SK-N-SH (cell line): ENCODE measurements at regions not wholly inside any gene's neighbourhood (a gene's known extent, or its start where the extent isn't known, plus 50 kb on each side); places are given as distances from the start of the nearest gene placed in this dataset.

Source experiments
- CTCF ChIA-PET: fragments of 300-600, 350-600 bp; formaldehyde crosslinking; extraction: SDS; loops from one replicate; lab custom pipeline; 2021; lab: Yijun Ruan, JAX
- POLR2A ChIA-PET: fragments of 350-600 bp; sonication (Branson Sonifier 250); formaldehyde crosslinking; extraction: SDS; loops from one replicate; lab custom pipeline; 2020; ENCODE audit warnings: antibody characterized with exemption, inconsistent platforms; lab: Yijun Ruan, JAX
- DNase-seq: peaks from one replicate; pipeline ENCODE4 v3.0.0; 2012
- H2AFZ ChIP-seq: fragments of 200-600 bp; sonication (generic); 2 replicates; pipeline ENCODE4 v1.8.1; 2016; ENCODE audit warnings: antibody characterized with exemption, mild to moderate bottlenecking, low read depth
- H3F3A ChIP-seq: fragments of 200-600 bp; sonication (generic); replicated peaks from 2 replicates; pipeline ENCODE3; 2016; ENCODE audit warnings: antibody characterized with exemption, mild to moderate bottlenecking; ENCODE audit not compliant: insufficient read depth
- H3K27ac ChIP-seq, 2 experiments: fragments of 200-500 bp in 1 of 2; fragments of 200-600 bp in 1 of 2; sonication (Bioruptor generic) in 1 of 2; sonication (generic), shearing (Covaris generic) in 1 of 2; 2 replicates each; pipeline versions ENCODE4 v1.5.1 to v1.6.1; 2014 to 2016; ENCODE audit warnings: low read depth in 2 of 2, inconsistent platforms in 1 of 2, low read length in 1 of 2, mild to moderate bottlenecking in 1 of 2, mixed read lengths in 1 of 2
- H3K27me3 ChIP-seq: fragments of 200-600 bp; sonication (generic), shearing (Covaris generic); 2 replicates; pipeline ENCODE4 v1.6.1; 2016; ENCODE audit warnings: mixed run types; ENCODE audit not compliant: insufficient read depth
- H3K36me3 ChIP-seq, 2 experiments: fragments of 200-500 bp in 1 of 2; fragments of 200-600 bp in 1 of 2; sonication (Bioruptor generic) in 1 of 2; sonication (generic) in 1 of 2; replicated peaks in 1 of 2; 2 replicates each; pipeline versions ENCODE3 to v1.5.1; 2014 to 2016; ENCODE audit warnings: low read length in 1 of 2, mild to moderate bottlenecking in 1 of 2; ENCODE audit not compliant: insufficient read depth in 2 of 2, control insufficient read depth in 1 of 2
- H3K4me1 ChIP-seq, 2 experiments: fragments of 200-500 bp in 1 of 2; fragments of 200-600 bp in 1 of 2; sonication (Bioruptor generic) in 1 of 2; sonication (generic), shearing (Covaris generic) in 1 of 2; 2 replicates each; pipeline versions ENCODE4 v1.5.1 to v1.6.1; 2014 to 2016; ENCODE audit warnings: low read depth in 1 of 2, low read length in 1 of 2, mixed run types in 1 of 2; ENCODE audit not compliant: insufficient read depth in 2 of 2, control insufficient read depth in 1 of 2
- H3K4me2 ChIP-seq: fragments of 200-600 bp; sonication (generic), shearing (Covaris generic); 2 replicates; pipeline ENCODE4 v1.6.1; 2017; ENCODE audit warnings: mixed run types
- H3K4me3 ChIP-seq, 2 experiments: fragments of 200-500 bp in 1 of 2; fragments of 200-600 bp in 1 of 2; sonication (Bioruptor generic) in 1 of 2; sonication (generic), shearing (Covaris generic) in 1 of 2; 2 replicates each; pipeline versions ENCODE4 v1.5.1 to v1.8.1; 2014 to 2016; ENCODE audit warnings: low read depth in 2 of 2, inconsistent platforms in 1 of 2, low read length in 1 of 2, mild to moderate bottlenecking in 1 of 2, mixed read lengths in 1 of 2, moderate library complexity in 1 of 2
- H3K79me2 ChIP-seq: fragments of 200-600 bp; sonication (generic); 2 replicates; pipeline ENCODE4 v1.8.1; 2017; ENCODE audit warnings: mild to moderate bottlenecking; ENCODE audit not compliant: insufficient read depth
- H3K9ac ChIP-seq: fragments of 200-600 bp; sonication (generic); 2 replicates; pipeline ENCODE4 v1.6.1; 2017; ENCODE audit warnings: mixed run types
- H3K9me2 ChIP-seq: fragments of 200-600 bp; sonication (generic); 2 replicates; pipeline ENCODE4 v1.6.1; 2017; ENCODE audit warnings: mixed run types
- H3K9me3 ChIP-seq: fragments of 200-600 bp; sonication (generic); 2 replicates; pipeline ENCODE4 v1.6.1; 2017; ENCODE audit warnings: mixed run types, mild to moderate bottlenecking, moderate library complexity
- H4K20me1 ChIP-seq: fragments of 200-600 bp; sonication (generic); 2 replicates; pipeline ENCODE4 v1.6.1; 2017; ENCODE audit warnings: mild to moderate bottlenecking, mixed run types; ENCODE audit not compliant: insufficient read depth
- CHD2 ChIP-seq: fragments of 150-350 bp; IDR thresholded peaks from 2 replicates; pipeline ENCODE4 v1.6.1; 2018; ENCODE audit warnings: low read length; ENCODE audit not compliant: partially characterized antibody
- EP300 ChIP-seq, 2 experiments: IDR thresholded peaks; 2 replicates each; pipeline versions ENCODE4 v1.4.0 to v1.6.1; 2012; ENCODE audit warnings: borderline replicate concordance in 1 of 2, low read depth in 1 of 2, low read length in 1 of 2
- FOXM1 ChIP-seq: IDR thresholded peaks from 2 replicates; pipeline ENCODE4 v1.4.0; 2012; ENCODE audit warnings: low read depth, mild to moderate bottlenecking
- GABPA ChIP-seq: IDR thresholded peaks from 2 replicates; pipeline ENCODE4 v1.4.0; 2012; ENCODE audit warnings: low read depth, mild to moderate bottlenecking
- GATA2 ChIP-seq: sonication (generic); formaldehyde crosslinking; IDR thresholded peaks from 2 replicates; pipeline ENCODE4 v1.5.0; 2020; ENCODE audit warnings: mild to moderate bottlenecking, missing genetic modification reagents
- IRF3 ChIP-seq: fragments of 150-350 bp; IDR thresholded peaks from 2 replicates; pipeline ENCODE4 v1.6.1; 2016; ENCODE audit warnings: mild to moderate bottlenecking, low read depth, low read length
- TAF1 ChIP-seq: IDR thresholded peaks from 2 replicates; pipeline ENCODE4 v1.6.1; 2012; ENCODE audit warnings: low read depth, mild to moderate bottlenecking, low read length, moderate library complexity, borderline replicate concordance
- TEAD4 ChIP-seq: IDR thresholded peaks from 2 replicates; pipeline ENCODE4 v1.4.0; 2012; ENCODE audit warnings: mild to moderate bottlenecking, borderline replicate concordance; ENCODE audit not compliant: insufficient read depth
- ZBTB33 ChIP-seq: IDR thresholded peaks from 2 replicates; pipeline ENCODE4 v1.4.0; 2012; ENCODE audit warnings: low read depth, borderline replicate concordance
- WGBS: methylation state at CpG from one replicate; pipeline ENCODE4 v1.1.6; 2017; ENCODE audit warnings: low lambda C conversion rate; 5-methylcytosine and 5-hydroxymethylcytosine counted together
- TF ChIP-seq, protein P1 (sequence below): IDR thresholded peaks from 2 replicates; pipeline ENCODE4; 2012
- TF ChIP-seq, protein P2 (sequence below): IDR thresholded peaks from 2 replicates; pipeline ENCODE4 v1.6.1; 2012; ENCODE audit warnings: mild to moderate bottlenecking, low read depth, low read length, moderate library complexity
- TF ChIP-seq, protein P3 (sequence below): IDR thresholded peaks from 2 replicates; pipeline ENCODE4 v1.4.0; 2012; ENCODE audit warnings: low read depth, borderline replicate concordance

DNA sequence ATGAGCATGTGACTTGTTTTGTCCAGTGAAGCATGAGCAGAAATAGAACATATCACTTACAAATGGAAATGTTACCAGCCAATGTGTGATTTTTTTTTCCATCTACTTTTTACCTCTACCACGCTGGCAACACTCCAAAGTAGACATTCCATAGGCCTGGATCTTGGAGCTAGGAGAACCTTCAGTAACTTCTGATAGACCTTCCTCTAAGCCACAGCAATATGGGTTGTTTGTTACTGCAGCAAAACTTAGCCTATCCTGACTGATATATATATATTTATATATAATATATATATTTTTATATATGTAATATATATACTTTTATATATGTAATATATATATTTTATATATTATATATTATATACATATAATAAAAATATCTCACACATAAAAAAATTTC, 284.4 kb upstream of the XYLT1 start:
- Histone ChIP-seq H3K9ac (no peak overlapping the region), H4K20me1 (no peaks in the 10 kb centered on the region), H3K9me3 (no peaks in the 10 kb centered on the region), H3K36me3 (no peaks in the 10 kb centered on the region), H3K27ac (no peak overlapping the region), H3F3A (no peaks in the 10 kb centered on the region), H3K79me2 (no peaks in the 10 kb centered on the region), H3K4me2 (no peak overlapping the region), H2AFZ (no peak overlapping the region), H3K9me2 (no peaks in the 10 kb centered on the region), H3K4me1 (no peaks in the 10 kb centered on the region; a peak in 1 of 4 replicates), H3K4me3 (no peak overlapping the region), H3K27me3 (no peaks in the 10 kb centered on the region)
- POLR2A ChIA-PET = no interaction called here
- TF ChIP-seq TAF1 (no peak), CHD2 (no peak), ZBTB33 (no peak), IRF3 (no peak), FOXM1 (no peak), EP300 (IDR thresholded peaks at IDR 0.05; ENCODE audit: borderline replicate concordance in 1 of 2, low read depth in 1 of 2, low read length in 1 of 2) (no peak), GABPA (no peak), TEAD4 (no peak), GATA2 (CRISPR knock-in tag) (no peak)
- TF ChIP-seq, protein P1, sequence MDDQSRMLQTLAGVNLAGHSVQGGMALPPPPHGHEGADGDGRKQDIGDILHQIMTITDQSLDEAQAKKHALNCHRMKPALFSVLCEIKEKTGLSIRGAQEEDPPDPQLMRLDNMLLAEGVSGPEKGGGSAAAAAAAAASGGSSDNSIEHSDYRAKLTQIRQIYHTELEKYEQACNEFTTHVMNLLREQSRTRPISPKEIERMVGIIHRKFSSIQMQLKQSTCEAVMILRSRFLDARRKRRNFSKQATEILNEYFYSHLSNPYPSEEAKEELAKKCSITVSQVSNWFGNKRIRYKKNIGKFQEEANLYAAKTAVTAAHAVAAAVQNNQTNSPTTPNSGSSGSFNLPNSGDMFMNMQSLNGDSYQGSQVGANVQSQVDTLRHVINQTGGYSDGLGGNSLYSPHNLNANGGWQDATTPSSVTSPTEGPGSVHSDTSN = no peak
- TF ChIP-seq, protein P2, sequence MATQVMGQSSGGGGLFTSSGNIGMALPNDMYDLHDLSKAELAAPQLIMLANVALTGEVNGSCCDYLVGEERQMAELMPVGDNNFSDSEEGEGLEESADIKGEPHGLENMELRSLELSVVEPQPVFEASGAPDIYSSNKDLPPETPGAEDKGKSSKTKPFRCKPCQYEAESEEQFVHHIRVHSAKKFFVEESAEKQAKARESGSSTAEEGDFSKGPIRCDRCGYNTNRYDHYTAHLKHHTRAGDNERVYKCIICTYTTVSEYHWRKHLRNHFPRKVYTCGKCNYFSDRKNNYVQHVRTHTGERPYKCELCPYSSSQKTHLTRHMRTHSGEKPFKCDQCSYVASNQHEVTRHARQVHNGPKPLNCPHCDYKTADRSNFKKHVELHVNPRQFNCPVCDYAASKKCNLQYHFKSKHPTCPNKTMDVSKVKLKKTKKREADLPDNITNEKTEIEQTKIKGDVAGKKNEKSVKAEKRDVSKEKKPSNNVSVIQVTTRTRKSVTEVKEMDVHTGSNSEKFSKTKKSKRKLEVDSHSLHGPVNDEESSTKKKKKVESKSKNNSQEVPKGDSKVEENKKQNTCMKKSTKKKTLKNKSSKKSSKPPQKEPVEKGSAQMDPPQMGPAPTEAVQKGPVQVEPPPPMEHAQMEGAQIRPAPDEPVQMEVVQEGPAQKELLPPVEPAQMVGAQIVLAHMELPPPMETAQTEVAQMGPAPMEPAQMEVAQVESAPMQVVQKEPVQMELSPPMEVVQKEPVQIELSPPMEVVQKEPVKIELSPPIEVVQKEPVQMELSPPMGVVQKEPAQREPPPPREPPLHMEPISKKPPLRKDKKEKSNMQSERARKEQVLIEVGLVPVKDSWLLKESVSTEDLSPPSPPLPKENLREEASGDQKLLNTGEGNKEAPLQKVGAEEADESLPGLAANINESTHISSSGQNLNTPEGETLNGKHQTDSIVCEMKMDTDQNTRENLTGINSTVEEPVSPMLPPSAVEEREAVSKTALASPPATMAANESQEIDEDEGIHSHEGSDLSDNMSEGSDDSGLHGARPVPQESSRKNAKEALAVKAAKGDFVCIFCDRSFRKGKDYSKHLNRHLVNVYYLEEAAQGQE = no peak
- TF ChIP-seq, protein P3, sequence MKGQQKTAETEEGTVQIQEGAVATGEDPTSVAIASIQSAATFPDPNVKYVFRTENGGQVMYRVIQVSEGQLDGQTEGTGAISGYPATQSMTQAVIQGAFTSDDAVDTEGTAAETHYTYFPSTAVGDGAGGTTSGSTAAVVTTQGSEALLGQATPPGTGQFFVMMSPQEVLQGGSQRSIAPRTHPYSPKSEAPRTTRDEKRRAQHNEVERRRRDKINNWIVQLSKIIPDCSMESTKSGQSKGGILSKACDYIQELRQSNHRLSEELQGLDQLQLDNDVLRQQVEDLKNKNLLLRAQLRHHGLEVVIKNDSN = no peak
- DNase-seq = no peak
- CTCF ChIA-PET = no interaction called here
- WGBS = 52% methylated on average over 1 of the region's 1 CpG
